HG03196 (cell line): ENCODE measurements at regions not wholly inside any gene's neighbourhood (a gene's known extent, or its start where the extent isn't known, plus 50 kb on each side); places are given as distances from the start of the nearest gene placed in this dataset.

Experiments used
- ATAC-seq: cut with Tn5 transposase; IDR thresholded peaks from one replicate; pipeline ENCODE4 v1.9.1; 2021; ENCODE audit not compliant: unreplicated experiment

- no peak for ATAC-seq
Observed at GRCh38 chr6:145483191-145483996, 251.9 kb downstream of the EPM2A start.

GRCh38 chr6:145485288-145485687 lies 250.0 kb downstream of the EPM2A start:
- ATAC-seq = no peak

GRCh38 chr6:145486306-145486705 lies 249.0 kb downstream of the EPM2A start:
- no peak for ATAC-seq

GRCh38 chr6:145489583-145489982 lies 245.7 kb downstream of the EPM2A start:
- no peak for ATAC-seq

- ATAC-seq = no peak
Observed at GRCh38 chr6:145490068-145490467, 245.3 kb downstream of the EPM2A start.

- ATAC-seq = no peak
Observed at GRCh38 chr6:145491126-145491525, 244.2 kb downstream of the EPM2A start.

- no peak for ATAC-seq
Observed at GRCh38 chr6:145497006-145497405, 238.3 kb downstream of the EPM2A start.

GRCh38 chr6:145498425-145498824 lies 236.9 kb downstream of the EPM2A start:
- ATAC-seq = no peak

- ATAC-seq = no peak
Observed at GRCh38 chr6:145502416-145502815, 232.9 kb downstream of the EPM2A start.

GRCh38 chr6:145506136-145506535 lies 229.2 kb downstream of the EPM2A start:
- ATAC-seq = no peak

- no peak for ATAC-seq
Observed at GRCh38 chr6:145506565-145506964, 228.8 kb downstream of the EPM2A start.

- no peak for ATAC-seq
Observed at GRCh38 chr6:145507239-145507638, 228.1 kb downstream of the EPM2A start.

- no peak for ATAC-seq
Observed at GRCh38 chr6:145508107-145508506, 227.2 kb downstream of the EPM2A start.

- no peak for ATAC-seq
Observed at GRCh38 chr6:145517492-145517891, 217.8 kb downstream of the EPM2A start.

- no peak for ATAC-seq
Observed at GRCh38 chr6:145525038-145525437, 210.3 kb downstream of the EPM2A start.

- ATAC-seq = no peak
Observed at GRCh38 chr6:145529582-145529981, 205.7 kb downstream of the EPM2A start.

GRCh38 chr6:145530454-145530853 lies 204.9 kb downstream of the EPM2A start:
- no peak for ATAC-seq

GRCh38 chr6:145531032-145531431 lies 204.3 kb downstream of the EPM2A start:
- no peak for ATAC-seq

GRCh38 chr6:145531822-145532221 lies 203.5 kb downstream of the EPM2A start:
- no peak for ATAC-seq

- no peak for ATAC-seq
Observed at GRCh38 chr6:145532361-145532760, 203.0 kb downstream of the EPM2A start.

GRCh38 chr6:145534989-145535388 lies 200.3 kb downstream of the EPM2A start:
- no peak for ATAC-seq

GRCh38 chr6:145538989-145539388 lies 196.3 kb downstream of the EPM2A start:
- no peak for ATAC-seq

- no peak for ATAC-seq
Observed at GRCh38 chr6:145539831-145540230, 195.5 kb downstream of the EPM2A start.
